ENCODE measurements at regions not wholly inside any gene's neighbourhood (a gene's known extent, or its start where the extent isn't known, plus 50 kb on each side); places are given as distances from the start of the nearest gene placed in this dataset.
"Not testable (repeated sequence)": the region's sequence is repeated elsewhere in the genome, so short reads cannot be mapped to it uniquely, and the experiment has no call there.

DNA sequence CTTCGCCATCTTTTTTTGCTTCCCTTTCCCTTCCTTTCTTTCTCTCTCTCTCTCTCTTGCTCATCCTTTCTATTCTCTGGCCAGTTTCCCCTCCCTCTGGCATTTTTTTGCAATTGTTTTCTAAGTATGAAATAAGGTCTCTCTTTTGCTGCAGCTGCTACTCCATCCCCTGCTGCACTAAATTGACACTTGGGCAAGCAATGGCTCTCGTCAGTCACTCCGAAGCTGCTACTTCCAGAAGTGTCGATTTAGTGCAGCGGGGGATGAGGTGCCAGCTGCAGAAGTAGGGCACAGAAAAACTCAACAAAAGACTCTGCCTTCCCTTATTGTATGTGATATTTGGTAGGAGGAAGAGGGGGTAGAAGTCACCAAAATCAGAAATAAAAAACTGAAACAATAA, 642.3 kb downstream of the RWDD3 start:
- no peak for DNase-seq (ENCODE audit: low read depth in 2 of 3, low spot score in 2 of 3)

DNA sequence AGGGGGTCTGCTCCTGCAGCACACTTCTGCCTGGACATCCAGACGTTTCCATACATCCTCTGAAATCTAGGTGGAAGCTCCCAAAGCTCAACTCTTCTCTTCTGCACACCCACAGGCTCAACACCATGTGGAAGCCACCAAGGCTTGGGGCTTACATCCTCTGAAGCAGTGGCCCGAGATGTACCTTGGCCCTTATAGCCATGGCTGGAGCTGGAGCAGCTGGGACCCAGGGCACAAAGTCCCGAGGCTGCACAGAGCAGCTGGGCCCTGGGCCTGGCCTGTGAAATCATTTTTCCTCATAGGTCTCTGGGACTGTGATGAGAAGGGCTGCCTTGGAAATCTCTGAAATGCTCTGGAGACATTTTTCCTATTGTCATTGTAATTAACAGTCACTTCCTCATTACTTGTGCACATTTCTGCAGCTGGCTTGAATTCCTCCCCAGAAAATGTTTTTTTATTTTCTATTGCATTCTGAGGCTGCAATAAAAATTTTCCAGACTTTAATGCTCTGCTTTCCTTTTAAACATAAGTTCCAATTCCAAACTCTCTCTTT, 645.6 kb downstream of the RWDD3 start:
- no peak for DNase-seq (ENCODE audit: low read depth in 2 of 3, low spot score in 2 of 3)

DNA sequence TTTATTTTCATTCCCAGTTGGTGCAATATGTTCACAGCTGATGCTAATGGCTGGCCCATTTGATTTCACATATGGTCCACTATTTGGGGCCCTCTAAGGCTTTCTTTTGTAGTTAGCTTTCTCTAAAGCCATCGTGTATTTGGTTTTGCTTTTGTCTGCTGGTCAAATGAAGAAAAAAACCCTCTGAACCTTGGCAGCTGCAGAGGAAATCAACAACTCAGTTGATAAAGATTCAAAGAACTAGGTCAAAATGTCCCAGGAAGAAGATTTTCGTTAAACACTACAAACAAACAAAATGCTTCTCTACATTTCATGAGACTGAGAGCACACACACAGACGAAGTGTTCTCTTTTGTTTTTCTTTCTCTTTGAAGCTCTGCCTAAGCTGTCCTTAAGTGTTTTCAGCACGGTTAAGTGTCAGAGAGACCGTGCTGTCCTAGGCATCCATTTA, 655.0 kb downstream of the RWDD3 start:
- no peak for DNase-seq (ENCODE audit: low read depth in 2 of 3, low spot score in 2 of 3)

DNA sequence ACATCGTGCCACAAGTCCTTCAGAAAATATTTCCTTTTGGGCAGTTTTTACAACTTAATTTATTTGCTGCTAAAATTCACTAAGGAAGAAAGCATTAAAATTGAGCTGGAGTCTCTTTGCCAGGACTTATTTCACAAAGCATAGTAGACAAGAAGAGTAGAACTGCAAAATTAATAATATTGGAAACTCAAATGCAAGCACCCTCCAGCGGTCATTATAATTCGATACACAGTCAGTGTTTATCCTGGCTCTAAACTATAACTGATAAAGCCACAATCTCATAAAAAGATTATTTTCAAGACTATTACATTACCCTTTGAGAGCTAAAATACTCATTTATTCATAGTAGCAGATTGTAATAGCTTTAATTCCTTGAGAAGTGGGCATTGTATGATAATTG, 655.4 kb downstream of the RWDD3 start:
- DNase-seq (ENCODE audit: low read depth in 2 of 3, low spot score in 2 of 3), result no peak

DNA sequence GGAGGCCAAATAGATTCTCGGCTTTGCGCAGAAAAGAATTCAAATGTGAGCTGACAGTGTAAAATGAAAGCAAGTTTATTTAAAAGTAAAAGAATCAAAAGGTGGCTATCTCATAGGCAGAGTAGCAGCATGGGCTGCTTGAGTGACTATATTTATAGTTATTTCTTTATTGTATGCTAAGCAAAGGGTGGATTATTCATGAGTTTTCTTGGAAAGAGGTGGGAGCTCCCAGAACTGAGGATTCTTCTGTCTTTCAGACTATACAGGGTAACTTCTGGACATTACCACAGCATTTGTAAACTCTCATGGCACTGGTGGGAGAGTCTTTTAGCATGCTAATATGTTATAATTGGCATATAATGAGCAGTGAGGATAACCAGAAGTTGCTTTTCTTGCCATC, 659.9 kb downstream of the RWDD3 start:
- no peak for DNase-seq (ENCODE audit: low read depth in 2 of 3, low spot score in 2 of 3)

DNA sequence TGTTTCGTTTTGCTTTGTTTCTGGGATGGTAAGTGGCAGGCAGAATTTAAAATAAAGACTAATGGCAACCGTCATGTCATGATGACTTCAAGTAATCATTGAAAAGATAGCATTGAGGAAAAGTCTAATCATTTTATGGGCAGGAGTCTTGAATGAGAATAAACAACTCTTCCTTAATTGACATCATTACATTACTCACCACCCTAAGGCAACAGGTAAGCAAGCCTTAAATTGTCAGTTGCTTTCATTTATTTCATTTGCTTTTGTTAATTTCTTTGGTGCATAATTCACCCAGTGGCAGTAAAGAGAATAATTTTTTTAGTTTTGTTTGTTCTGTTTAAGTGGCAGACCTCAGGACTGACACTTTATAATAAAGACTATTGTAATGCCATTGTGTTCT, 669.0 kb downstream of the RWDD3 start:
- no peak for DNase-seq (ENCODE audit: low read depth in 2 of 3, low spot score in 2 of 3)

DNA sequence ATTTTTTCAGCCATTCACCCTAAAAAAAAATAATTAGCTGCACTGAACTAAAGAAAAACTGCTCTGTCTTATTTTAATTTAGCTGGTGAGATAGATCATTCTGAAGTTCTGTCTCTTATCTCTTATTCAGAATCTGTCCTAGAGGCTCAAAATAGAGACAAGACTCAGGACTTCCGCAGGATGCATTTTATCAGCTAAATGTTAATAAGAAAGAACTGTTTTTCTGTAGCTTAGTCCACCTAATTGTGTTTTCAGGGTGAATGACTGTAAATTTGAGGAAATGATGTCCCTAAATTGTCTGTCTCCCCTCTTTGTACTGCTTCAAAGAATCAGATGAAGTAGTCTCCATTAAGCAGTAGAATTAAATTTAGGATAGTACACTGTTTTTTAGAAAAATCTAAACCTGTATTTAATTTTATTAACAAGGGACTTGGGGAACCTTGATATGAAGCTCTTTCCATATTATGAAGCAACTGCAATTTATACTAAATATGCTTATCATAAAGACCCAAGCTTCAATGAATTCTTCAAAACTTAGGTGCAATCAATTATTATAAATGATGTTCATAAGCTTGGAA, 671.9 kb downstream of the RWDD3 start:
- no peak for DNase-seq (ENCODE audit: low read depth in 2 of 3, low spot score in 2 of 3)

DNA sequence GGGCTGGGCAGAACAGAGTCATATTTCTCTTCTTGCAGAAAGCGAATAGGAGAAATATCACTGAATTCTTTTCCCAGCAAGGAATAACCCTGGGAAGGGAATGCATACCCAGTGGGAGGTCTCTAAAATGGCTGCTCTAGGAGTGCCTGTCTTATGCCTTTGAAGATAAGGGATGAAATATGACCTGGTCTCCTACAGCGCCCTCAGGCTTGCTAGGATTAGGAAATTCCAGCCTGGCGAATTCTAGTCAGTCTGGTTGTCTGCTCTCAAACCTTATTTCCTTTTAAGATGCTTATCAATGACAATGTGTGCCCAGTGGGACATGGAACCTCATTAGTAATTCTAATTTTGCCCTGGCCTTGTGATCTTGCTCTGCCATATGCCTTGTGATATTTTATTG, 677.7 kb downstream of the RWDD3 start:
- not testable (repeated sequence) for DNase-seq (ENCODE audit: low read depth in 2 of 3, low spot score in 2 of 3)

DNA sequence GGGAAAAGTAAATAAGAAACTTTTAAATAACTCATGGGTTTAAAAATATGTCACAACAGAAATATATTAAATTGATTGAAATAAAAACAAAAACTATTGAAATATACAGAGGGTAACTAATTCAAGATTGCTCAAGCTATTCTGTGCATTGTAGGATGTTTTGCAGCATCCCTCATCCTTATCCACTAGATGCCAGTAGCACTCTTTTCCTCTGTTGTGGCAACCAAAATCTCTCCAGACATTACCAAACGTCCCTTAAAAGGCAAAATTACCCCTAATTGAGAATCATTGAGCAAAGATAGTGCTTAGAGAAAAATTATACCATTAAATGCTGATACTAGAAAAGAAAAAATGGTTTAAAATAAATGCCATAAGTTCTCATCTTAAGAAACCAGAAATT, 682.6 kb downstream of the RWDD3 start:
- DNase-seq (ENCODE audit: low read depth in 2 of 3, low spot score in 2 of 3), result no peak

DNA sequence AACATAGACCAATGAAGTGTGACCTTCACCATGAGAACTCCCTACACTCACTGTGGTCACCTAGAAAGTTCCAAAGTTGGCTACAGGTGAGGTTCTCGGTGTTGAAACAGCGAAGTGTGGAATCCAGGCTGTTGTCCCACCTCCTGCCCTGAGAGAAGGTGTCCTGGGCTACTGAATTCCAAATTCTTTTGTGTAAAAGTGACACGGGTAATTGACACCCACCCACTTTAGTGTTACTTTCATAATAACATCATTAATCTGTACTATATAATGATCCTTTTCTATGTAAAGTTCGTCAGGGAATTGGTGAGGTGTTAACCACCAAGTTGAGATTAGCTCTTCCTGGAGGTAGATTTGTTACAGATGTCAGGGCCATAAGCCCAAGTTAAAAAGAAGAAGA, 690.7 kb downstream of the RWDD3 start:
- DNase-seq (ENCODE audit: low read depth in 2 of 3, low spot score in 2 of 3), result no peak

DNA sequence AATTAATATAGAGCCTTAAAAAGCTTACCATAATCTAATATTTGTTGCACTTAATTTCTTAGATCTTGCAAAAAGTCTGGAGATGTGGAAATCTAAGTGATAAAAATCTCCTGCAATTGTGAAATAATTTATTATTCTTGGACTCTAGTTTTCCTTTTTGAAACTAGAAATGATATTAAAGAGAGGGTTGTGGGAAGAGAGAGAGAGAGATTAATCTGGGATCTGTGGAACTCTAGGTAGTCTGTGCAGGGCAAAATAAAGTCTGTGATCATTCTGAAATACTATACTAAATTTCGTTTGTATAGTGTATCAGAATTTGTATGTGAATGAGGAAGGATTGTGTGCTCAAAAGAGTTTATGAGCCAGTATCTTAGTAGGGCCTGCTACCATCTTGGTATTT, 692.3 kb downstream of the RWDD3 start:
- DNase-seq (ENCODE audit: low read depth in 2 of 3, low spot score in 2 of 3), result no peak

DNA sequence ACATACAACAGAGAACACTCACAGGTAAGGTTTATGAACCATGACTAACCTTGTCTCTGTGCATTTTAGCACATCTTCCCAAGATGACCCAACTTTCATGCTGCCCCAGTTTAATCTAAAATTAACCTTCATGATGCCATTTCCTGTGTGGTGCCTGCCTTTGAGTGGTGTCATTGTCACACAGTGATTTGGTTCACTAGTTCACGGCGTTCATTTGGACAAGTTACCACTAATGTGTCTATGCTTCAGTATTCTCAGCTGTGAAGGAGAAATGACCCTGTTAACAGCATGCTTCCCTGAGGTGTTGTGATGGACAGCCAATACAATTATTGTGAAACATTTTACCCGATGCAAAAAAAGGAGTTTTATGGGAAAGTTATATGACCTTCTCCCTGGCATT, 693.1 kb downstream of the RWDD3 start:
- no peak for DNase-seq (ENCODE audit: low read depth in 2 of 3, low spot score in 2 of 3)

DNA sequence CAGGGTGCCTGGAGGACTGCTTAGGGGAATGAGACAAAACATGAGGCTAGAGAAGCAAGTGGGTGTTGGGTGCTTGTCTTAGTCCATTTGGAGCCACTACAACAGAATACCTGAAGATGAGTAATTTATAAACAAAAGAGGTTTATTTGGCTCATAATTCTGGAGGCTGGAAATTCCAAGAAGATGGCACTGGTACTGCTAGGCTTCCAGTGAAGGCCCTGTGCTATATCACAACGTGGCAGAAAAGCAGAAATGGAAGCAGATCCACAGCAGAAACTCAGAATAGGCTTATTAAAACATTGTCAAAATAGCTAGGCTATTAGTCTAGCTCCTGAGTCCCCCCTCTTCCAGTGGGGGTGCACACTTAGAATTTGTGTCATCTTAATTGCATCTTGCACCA, 701.7 kb downstream of the RWDD3 start:
- DNase-seq (ENCODE audit: low read depth in 2 of 3, low spot score in 2 of 3), result no peak

DNA sequence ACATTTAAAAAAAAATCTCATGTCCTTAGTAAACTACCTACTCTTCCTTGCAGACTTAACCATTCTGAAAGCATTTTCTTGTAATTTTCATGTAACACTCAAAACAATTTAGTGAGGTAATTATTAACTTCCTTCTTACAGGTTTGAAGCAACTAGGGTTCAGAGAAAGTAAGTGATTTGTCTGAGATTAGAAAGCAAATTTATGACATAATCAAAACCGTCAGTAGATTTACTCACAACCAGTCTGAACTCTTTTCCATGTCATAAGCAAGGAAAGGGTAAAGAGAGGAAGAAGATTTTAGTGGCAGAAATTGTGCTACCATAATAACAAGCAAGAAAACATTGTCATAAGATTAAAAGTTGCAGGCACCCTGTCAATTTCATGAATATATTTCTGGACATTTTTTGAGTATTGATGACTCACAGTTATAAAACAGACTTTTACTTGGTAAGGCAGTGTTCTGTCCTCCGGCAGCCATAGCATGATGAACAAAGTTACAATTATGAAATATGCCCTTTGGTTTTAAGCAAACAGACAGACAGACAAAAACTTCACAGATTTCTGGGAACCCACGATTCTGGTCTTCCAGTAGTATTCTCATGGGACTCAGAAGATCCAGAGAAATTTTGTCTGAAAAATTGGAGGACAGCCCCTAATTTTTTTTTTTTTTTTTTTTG, 707.2 kb downstream of the RWDD3 start:
- no peak for DNase-seq (ENCODE audit: low read depth in 2 of 3, low spot score in 2 of 3)

DNA sequence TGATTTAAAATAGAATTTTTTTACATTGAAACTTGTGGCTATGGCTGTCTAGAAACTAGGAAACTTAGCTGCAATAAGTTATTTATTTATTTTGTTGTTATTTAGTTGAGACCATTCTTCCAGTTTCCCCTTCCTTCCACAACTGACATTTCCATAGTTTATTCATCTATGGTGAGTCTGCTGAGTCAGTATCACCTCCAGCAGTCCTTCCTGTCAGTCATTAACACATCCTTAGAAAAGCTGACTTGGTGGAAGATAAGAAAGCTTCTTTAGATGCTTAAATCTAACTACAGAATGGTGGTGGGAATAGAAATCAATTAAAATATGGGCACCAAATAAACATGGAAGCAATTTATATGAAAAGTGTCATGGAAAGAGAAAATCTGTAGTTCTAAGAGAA, 714.0 kb downstream of the RWDD3 start:
- no peak for DNase-seq (ENCODE audit: low read depth in 2 of 3, low spot score in 2 of 3)

DNA sequence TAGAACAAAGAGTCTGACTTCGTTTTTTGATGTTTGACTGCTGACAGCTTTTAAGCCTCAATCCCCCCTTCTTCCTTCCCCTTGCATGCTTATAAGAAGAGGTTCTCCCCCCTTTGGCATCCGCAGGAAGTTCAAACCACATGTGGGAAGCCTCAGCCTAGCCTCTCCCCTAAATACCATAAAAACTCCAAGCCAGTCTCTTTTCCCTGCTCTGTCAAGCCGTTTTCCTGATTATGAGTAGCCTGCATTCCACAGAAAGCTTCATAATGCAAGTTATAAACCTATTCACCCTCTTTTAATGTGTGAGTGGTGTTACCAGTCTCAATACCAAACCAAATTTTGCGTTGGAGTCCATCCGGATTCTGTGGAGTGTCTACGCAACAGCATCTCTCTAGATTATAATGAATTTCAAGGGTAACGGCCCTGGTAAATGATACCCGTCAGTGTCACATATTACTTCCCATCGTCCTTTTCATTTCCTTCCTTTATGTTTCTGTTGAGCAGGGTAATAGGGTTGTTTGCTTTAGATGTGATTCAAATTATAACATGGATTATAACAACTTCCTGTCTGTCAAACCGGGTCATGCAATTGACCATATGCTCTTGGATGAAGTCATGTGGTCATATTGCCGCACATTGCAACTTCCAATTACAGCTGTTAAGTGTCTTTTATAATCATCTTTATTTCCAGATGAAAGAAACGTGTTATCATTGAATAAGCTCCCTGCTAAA, 717.5 kb downstream of the RWDD3 start:
- DNase-seq (ENCODE audit: low read depth in 2 of 3, low spot score in 2 of 3), result no peak

DNA sequence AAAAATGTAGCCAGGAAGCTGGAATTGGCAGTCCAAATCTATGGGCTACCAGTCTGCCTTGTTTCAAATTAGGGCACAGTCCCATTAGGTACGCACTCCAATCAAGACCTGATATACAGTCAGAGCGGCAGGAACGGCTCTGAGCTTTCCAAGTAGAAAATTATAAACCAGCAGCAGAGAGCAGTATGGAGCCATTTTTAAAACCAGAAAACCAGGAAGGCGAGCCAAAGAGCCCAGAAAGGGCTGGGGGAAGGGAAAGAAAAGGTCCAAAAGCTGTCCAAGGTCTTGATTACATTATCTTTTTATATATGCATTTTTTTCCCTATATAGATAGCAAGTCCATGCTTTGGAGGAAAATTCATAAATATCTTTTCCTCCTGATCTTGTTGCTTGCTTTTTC, 719.0 kb downstream of the RWDD3 start:
- DNase-seq (ENCODE audit: low read depth in 2 of 3, low spot score in 2 of 3), result no peak

DNA sequence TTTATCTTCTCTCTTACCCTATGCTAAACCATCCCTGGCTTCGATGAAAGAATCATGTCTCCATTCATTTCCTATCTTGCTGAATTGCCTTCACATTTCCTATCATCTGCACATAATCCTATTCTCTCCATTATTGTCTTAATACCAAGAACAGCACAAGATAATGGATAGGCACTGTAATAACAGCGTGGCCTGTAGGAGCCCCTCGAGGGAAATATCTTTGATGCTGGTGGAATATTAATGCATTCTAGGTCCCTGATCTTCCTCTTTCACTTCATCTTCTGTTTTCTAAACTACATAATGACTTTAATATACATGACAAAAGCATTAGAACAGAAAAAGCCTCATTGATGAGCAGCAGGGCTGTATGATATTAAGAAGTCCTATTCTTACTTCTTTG, 720.6 kb downstream of the RWDD3 start:
- DNase-seq (ENCODE audit: low read depth in 2 of 3, low spot score in 2 of 3), result no peak

DNA sequence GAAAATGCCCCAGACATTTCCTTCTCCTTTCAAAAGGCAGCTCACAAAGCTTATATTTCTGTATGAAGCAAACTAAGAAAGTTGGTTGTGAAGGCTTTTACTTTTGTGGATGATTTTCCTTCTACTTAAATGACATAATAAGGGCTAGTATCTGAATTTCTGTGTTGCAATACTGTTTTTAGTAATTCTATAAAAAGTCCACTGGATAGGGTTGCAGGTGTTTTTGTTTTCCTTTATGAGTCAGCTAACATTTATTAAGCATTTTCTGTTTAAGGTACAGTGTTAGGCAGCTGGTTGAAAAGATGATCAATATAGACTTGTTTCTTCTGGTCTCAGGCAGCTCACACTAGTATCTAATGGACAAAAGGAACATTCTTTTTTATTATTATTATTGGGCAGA, 722.2 kb downstream of the RWDD3 start:
- DNase-seq (ENCODE audit: low read depth in 2 of 3, low spot score in 2 of 3), result no peak

DNA sequence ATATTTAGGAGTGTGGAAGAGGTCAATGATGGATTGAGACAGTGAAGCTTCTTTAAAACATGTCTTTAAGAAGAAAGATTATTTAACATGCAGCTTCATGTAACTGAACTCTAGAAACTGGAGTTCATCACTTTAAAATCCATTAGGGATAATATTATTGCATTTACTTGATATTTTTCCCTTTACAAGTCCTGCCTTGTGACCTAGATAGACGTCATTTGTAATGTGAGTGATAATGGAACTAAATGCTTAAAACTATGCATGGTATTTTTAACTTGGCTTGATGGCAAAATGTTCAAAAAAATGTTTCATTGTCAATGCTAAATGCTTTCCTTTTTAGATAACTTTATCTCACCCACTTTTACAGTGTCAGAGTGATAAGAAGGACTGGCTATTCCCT, 723.7 kb downstream of the RWDD3 start:
- no peak for DNase-seq (ENCODE audit: low read depth in 2 of 3, low spot score in 2 of 3)

DNA sequence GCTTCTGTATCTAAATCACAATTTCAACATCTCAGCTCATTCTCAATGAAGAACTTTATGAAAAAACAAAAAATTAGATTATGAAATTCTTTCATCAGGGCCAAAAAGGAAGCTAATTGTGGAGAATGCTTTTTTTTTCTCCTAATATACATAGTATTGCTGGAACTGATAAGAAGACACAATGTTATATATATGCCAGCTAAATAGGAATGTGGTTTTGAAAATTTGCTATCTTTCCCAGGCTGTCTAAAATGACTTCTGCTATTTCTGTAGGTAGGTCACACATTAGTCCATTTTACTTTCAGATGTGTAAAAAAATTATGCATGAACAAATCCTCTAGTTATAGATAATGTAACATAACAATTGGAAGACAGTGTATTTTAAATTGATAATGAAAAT, 732.9 kb downstream of the RWDD3 start:
- no peak for DNase-seq (ENCODE audit: low read depth in 2 of 3, low spot score in 2 of 3)

DNA sequence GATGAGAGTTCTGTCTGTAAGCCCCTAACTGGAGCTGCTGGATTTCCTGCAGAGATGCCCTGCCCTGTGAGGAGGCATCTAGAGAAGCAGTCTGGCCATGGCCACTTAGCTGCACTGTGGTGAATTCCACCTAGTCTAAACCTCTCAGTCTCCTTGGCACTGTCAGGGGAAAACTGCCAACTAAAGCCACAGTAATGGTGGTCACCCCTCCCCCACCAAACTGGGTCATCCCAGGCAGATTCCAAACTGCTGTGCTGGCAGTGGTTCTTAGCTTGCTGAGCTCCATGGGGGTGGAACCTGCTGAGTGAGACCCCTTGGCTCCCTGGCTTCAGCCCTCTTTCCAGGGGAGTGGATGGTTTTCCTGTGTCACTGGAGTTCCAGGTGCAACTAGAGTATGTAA, 740.6 kb downstream of the RWDD3 start:
- no peak for DNase-seq (ENCODE audit: low read depth in 2 of 3, low spot score in 2 of 3)
